ENCODE measurements at regions not wholly inside any gene's neighbourhood (a gene's known extent, or its start where the extent isn't known, plus 50 kb on each side); places are given as distances from the start of the nearest gene placed in this dataset.
"Not testable (repeated sequence)": the region's sequence is repeated elsewhere in the genome, so short reads cannot be mapped to it uniquely, and the experiment has no call there.

DNA sequence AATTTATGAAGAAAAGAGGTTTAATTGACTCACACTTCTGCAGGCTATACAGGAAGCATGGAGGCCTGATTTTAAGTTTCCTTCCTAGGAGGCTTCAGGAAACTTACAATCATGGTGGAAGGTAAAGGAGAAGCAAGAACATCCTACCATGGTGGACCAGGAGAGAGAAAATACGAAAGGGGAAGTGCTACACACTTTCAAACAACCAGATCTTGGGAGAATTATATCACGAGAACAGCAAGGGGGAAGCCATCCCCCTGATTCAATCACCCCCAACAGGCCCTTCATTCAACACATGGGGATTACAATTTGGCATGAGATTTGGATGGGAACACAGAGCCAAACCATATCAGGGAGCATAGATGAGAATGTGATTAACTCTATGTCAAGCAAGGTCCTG lies 121.0 kb downstream of the MTHFS start:
- DNase-seq: no peak

DNA sequence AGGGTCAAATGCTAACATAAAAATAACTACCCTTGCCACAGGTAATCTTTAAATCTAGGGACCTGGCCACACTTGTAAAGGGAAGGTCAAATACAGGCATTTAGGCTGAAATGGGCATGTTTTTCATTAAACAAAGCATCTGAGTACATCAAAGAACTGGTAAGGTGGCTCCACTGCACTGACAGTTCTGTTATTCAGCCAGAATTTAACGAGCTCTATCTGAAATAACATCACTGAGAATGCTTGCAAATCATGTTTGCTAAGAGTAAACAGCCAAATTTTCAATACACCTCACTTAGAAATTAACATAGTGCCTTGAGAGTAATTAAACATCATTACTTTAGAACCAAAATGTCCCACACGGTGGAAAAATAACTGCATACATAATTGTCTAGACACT lies 118.9 kb downstream of the MTHFS start:
- DNase-seq: no peak

- DNase-seq: no peak
Measured at GRCh38 chr15:79778378-79778990, 118.3 kb downstream of the MTHFS start.

- DNase-seq: no peak
Measured at GRCh38 chr15:79779746-79780145, 117.1 kb downstream of the MTHFS start.

- DNase-seq: not testable (repeated sequence)
Measured at GRCh38 chr15:79782307-79782706, 114.5 kb downstream of the MTHFS start.
